ENCODE measurements at regions not wholly inside any gene's neighbourhood (a gene's known extent, or its start where the extent isn't known, plus 50 kb on each side); places are given as distances from the start of the nearest gene placed in this dataset.
A peak's percentile ranks its signal among the peaks of the same experiment; 100 is the strongest.

GRCh38 chr6:144778773-144779492, 493.8 kb downstream of the UTRN start:
- no peak for TF ChIP-seq REST (IDR thresholded peaks at IDR 0.05; ENCODE audit: borderline replicate concordance in 1 of 2, low read depth in 1 of 2, low read length in 2 of 2)
- no peak for TF ChIP-seq CEBPB (IDR thresholded peaks at IDR 0.05; ENCODE audit: borderline replicate concordance, low read depth, low read length)
- TF ChIP-seq NFE2L1 (CRISPR knock-in tag; IDR thresholded peaks at IDR 0.05; ENCODE audit: borderline replicate concordance), result no peak
- TF ChIP-seq CTCF (CRISPR knock-in tag; IDR thresholded peaks at IDR 0.05), result peak; percentile 32
- no peak for TF ChIP-seq PRDM15 (CRISPR knock-in tag; IDR thresholded peaks at IDR 0.05)
- no peak for TF ChIP-seq EZH2 (conservative IDR thresholded peaks at IDR 0.05; ENCODE audit: low read depth, low read length)
- no peak for TF ChIP-seq MTF1 (CRISPR knock-in tag; IDR thresholded peaks at IDR 0.05)

Measured in HepG2 (cell line).